Lower leg skin (tissue), 3 donors: ENCODE measurements at regions not wholly inside any gene's neighbourhood (a gene's known extent, or its start where the extent isn't known, plus 50 kb on each side); places are given as distances from the start of the nearest gene placed in this dataset.

ENCODE experiments used
- POLR2A ChIP-seq, 2 donors: fragments of 450-650 bp; IDR thresholded peaks; one replicate each; pipeline ENCODE4 v1.6.1; 2016 to 2017; ENCODE audit warnings: antibody characterized with exemption in 2 of 2, mild to moderate bottlenecking in 1 of 2, moderate library complexity in 1 of 2
- TF ChIP-seq, protein P1 (sequence below), 3 donors: fragments of 450-650 bp; IDR thresholded peaks; one replicate each; pipeline ENCODE4 v1.5.1; 2016; ENCODE audit warnings: antibody characterized with exemption in 3 of 3, mild to moderate bottlenecking in 3 of 3, moderate library complexity in 2 of 3

DNA sequence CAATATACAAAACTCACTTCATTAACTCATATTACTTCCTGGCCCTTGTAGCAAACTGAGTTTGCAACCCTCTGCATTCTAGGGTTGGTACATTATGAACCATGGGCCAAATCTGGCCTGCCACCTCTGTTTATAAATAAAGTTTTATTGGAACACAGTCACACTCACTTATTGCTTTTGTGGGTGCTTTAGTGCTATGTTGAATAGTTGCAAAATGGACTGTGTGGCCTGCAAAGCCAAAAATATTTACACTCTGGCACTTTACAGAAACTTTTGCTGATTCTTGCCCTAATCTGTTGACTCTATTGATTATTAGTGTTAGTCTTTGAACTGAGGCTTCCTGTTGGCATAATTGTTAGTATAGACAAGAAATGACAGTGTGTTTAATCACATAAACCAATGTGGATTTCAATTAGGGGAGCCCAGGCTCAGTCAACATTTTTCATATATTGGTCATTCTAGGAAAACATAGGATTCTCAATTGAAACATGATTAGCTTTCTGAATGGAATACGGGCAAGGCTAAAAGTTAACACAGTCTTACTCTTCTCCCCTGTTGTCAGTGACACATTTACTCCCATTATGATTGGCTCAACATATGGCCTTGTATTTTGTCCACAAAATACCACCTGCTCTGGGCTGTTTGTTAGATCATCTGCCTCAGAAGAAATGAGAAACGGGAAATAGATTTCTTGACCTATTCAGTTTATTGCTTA lies 241.9 kb upstream of the ZFP64 start:
- TF ChIP-seq, protein P1, sequence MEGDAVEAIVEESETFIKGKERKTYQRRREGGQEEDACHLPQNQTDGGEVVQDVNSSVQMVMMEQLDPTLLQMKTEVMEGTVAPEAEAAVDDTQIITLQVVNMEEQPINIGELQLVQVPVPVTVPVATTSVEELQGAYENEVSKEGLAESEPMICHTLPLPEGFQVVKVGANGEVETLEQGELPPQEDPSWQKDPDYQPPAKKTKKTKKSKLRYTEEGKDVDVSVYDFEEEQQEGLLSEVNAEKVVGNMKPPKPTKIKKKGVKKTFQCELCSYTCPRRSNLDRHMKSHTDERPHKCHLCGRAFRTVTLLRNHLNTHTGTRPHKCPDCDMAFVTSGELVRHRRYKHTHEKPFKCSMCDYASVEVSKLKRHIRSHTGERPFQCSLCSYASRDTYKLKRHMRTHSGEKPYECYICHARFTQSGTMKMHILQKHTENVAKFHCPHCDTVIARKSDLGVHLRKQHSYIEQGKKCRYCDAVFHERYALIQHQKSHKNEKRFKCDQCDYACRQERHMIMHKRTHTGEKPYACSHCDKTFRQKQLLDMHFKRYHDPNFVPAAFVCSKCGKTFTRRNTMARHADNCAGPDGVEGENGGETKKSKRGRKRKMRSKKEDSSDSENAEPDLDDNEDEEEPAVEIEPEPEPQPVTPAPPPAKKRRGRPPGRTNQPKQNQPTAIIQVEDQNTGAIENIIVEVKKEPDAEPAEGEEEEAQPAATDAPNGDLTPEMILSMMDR (IDR thresholded peaks at IDR 0.05) = no peak
- TF ChIP-seq POLR2A (IDR thresholded peaks at IDR 0.05) = no peak
